ENCODE measurements at regions not wholly inside any gene's neighbourhood (a gene's known extent, or its start where the extent isn't known, plus 50 kb on each side); places are given as distances from the start of the nearest gene placed in this dataset.

- H3K27me3 ChIP-seq (ENCODE audit: control insufficient read depth, insufficient read depth, low read length), result no peaks in the 10 kb centered on the region
- no peak for TF ChIP-seq CTCF (IDR thresholded peaks at IDR 0.05; ENCODE audit: insufficient read depth, low read depth, low read length)
- DNase-seq (ENCODE audit: low read depth), result no peak
- ChIA-PET POLR2A (no interaction called here), CTCF (interaction anchor here (0.5 kb wide), 1 partner anchor 508 kb away, joined by 4 read pairs; no protein-coding TSS in a partner anchor)
- no peak overlapping the region for H3K4me3 ChIP-seq (ENCODE audit: low read depth, low read length)
- H3K36me3 ChIP-seq (ENCODE audit: control insufficient read depth, insufficient read depth, low read length), result no peaks in the 10 kb centered on the region
These were observed 380.2 kb downstream of the RWDD3 start for GRCh38 chr1:95614197-95614596.

- ChIA-PET POLR2A (no interaction called here), CTCF (no interaction called here)
- H3K27me3 ChIP-seq (ENCODE audit: control insufficient read depth, insufficient read depth, low read length), result no peaks in the 10 kb centered on the region
- no peaks in the 10 kb centered on the region for H3K36me3 ChIP-seq (ENCODE audit: control insufficient read depth, insufficient read depth, low read length)
- DNase-seq (ENCODE audit: low read depth), result no peak
- no peak for TF ChIP-seq CTCF (IDR thresholded peaks at IDR 0.05; ENCODE audit: insufficient read depth, low read depth, low read length)
- H3K4me3 ChIP-seq (ENCODE audit: low read depth, low read length), result no peak overlapping the region
These were observed 381.4 kb downstream of the RWDD3 start for GRCh38 chr1:95615421-95615820.

GRCh38 chr1:95620076-95620475, 386.1 kb downstream of the RWDD3 start:
- POLR2A ChIA-PET, result no interaction called here

GRCh38 chr1:95622609-95623008, 388.6 kb downstream of the RWDD3 start:
- POLR2A ChIA-PET, result no interaction called here
- CTCF ChIA-PET, result no interaction called here

More at GRCh38 chr1:95620076-95620475, 386.1 kb downstream of the RWDD3 start:
- Histone ChIP-seq H3K36me3 (ENCODE audit: control insufficient read depth, insufficient read depth, low read length) (no peaks in the 10 kb centered on the region), H3K27me3 (ENCODE audit: control insufficient read depth, insufficient read depth, low read length) (no peaks in the 10 kb centered on the region), H3K4me3 (ENCODE audit: low read depth, low read length) (no peak overlapping the region)
- CTCF ChIA-PET, result no interaction called here
- no peak for TF ChIP-seq CTCF (IDR thresholded peaks at IDR 0.05; ENCODE audit: insufficient read depth, low read depth, low read length)
- DNase-seq (ENCODE audit: low read depth), result no peak

GRCh38 chr1:95625224-95625623, 391.2 kb downstream of the RWDD3 start:
- Histone ChIP-seq H3K27me3 (ENCODE audit: control insufficient read depth, insufficient read depth, low read length) (no peaks in the 10 kb centered on the region), H3K4me3 (ENCODE audit: low read depth, low read length) (no peak overlapping the region), H3K36me3 (ENCODE audit: control insufficient read depth, insufficient read depth, low read length) (no peaks in the 10 kb centered on the region)
- POLR2A ChIA-PET, result no interaction called here
- CTCF ChIA-PET, result no interaction called here
- TF ChIP-seq CTCF (IDR thresholded peaks at IDR 0.05; ENCODE audit: insufficient read depth, low read depth, low read length), result no peak
- no peak for DNase-seq (ENCODE audit: low read depth)

More at GRCh38 chr1:95622609-95623008, 388.6 kb downstream of the RWDD3 start:
- no peak overlapping the region for H3K4me3 ChIP-seq (ENCODE audit: low read depth, low read length)
- no peaks in the 10 kb centered on the region for H3K36me3 ChIP-seq (ENCODE audit: control insufficient read depth, insufficient read depth, low read length)
- no peaks in the 10 kb centered on the region for H3K27me3 ChIP-seq (ENCODE audit: control insufficient read depth, insufficient read depth, low read length)
- DNase-seq (ENCODE audit: low read depth), result no peak
- TF ChIP-seq CTCF (IDR thresholded peaks at IDR 0.05; ENCODE audit: insufficient read depth, low read depth, low read length), result no peak

Measured in BJ (cell line).